SJCRH30 (cell line): ENCODE measurements at regions not wholly inside any gene's neighbourhood (a gene's known extent, or its start where the extent isn't known, plus 50 kb on each side); places are given as distances from the start of the nearest gene placed in this dataset.

Experiments used
- DNase-seq, 2 experiments: peaks; one replicate each; pipeline ENCODE4 v3.0.0-alpha.2; 2015 to 2020
- H3K27ac ChIP-seq: fragments of 250-450 bp; sonication (Bioruptor Pico); 2 replicates; pipeline ENCODE4 v1.5.1; 2020; ENCODE audit warnings: mild to moderate bottlenecking, moderate library complexity
- H3K27me3 ChIP-seq: fragments of 250-450 bp; sonication (Bioruptor Pico); 2 replicates; pipeline ENCODE4 v1.5.1; 2020; ENCODE audit warnings: mild to moderate bottlenecking, moderate library complexity
- H3K36me3 ChIP-seq: fragments of 250-450 bp; sonication (Bioruptor Pico); 2 replicates; pipeline ENCODE4 v1.5.1; 2020; ENCODE audit warnings: mild to moderate bottlenecking, moderate library complexity
- H3K4me1 ChIP-seq: fragments of 250-450 bp; sonication (Bioruptor Pico); 2 replicates; pipeline ENCODE4 v1.5.1; 2020; ENCODE audit warnings: mild to moderate bottlenecking, moderate library complexity
- H3K4me3 ChIP-seq: fragments of 250-450 bp; sonication (Bioruptor Pico); 2 replicates; pipeline ENCODE4 v1.5.1; 2020; ENCODE audit warnings: mild to moderate bottlenecking, moderate library complexity
- H3K9me3 ChIP-seq: fragments of 250-450 bp; sonication (Bioruptor Pico); replicated peaks from 2 replicates; pipeline ENCODE4 v1.5.1; 2020; ENCODE audit warnings: mild to moderate bottlenecking, moderate library complexity

DNA sequence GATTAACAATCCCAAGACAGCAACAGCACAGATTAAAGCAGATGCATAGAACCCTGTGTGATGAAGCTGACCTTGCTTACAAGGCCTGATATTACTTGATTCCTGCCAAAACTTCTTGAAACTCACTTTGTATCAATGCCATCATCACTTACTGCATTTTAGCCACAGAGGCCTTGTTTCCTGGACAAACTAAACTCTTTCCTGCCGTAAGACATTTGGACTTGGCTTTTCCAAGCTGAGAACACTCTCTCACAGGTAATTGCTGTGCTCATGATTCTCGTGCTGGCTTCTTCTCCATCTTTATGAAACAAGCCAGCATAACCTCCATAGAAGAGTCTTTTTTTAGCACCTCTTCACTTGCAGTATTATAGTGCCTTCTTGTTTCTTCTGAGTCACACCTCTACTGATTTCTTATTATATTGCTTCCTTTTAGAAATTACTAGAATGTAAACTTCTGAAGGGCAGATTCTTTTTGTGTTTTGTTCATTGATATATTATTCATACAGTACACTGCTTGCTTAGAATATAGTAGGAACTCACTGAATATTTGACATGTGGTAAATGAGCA, 456.5 kb upstream of the ZNF608 start:
- no peak for DNase-seq

DNA sequence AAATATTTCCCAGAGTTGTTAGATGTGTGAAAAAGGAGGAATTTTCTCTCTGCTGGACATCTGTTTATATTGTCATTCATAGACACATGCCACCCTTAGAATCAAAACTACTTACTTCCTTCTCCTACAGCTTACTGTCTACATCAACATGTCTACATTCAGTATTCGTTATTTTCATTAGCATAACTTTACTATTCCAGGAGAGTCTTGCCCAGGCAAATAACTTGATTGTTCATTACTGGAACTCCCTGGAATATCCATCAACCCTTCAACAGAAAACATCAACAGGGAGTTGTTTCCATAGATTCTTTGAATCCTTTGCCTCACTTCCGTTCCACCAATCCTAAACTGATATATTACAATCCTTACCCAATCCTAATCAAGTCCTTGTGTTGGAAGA, 457.5 kb upstream of the ZNF608 start:
- Histone ChIP-seq H3K27ac (no peak overlapping the region), H3K4me1 (peaks cover 7% of the 10 kb centered on the region), H3K4me3 (no peak overlapping the region), H3K36me3 (no peaks in the 10 kb centered on the region), H3K27me3 (no peaks in the 10 kb centered on the region), H3K9me3 (no peaks in the 10 kb centered on the region)
- DNase-seq = no peak

More for the DNA sequence above, 456.5 kb upstream of the ZNF608 start:
- Histone ChIP-seq H3K9me3 (no peaks in the 10 kb centered on the region), H3K4me1 (peaks cover 17% of the 10 kb centered on the region), H3K27me3 (no peaks in the 10 kb centered on the region), H3K36me3 (no peaks in the 10 kb centered on the region), H3K27ac (no peak overlapping the region), H3K4me3 (no peak overlapping the region)

DNA sequence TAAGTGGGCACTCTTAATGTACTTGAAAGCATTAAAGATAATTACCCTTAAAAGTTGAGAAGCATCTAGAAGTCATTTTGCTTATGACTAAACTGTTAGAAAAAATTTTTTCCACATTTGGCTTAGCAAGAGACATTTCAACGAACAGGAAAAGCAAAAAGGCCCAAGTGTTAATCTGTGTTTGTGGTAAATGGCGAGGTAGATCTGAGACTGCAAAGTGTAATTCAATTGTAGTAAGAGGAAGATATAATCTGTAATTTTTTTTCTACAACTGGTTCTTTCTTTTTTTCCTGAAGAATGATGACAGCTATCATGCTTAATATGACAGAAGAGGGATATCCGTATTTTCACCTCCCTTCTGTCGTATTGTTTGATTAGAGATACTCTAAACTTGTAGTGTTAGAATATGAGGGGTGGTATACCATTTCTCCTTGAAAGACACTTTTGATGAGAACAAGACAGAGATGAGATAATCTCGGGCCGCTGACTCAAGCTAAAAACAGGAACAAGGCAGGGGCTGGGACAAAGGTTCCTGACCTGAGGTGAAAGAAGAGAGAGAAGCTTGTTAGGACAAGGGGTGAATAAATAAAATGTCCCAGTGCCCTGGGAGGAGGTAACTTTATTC, 459.3 kb upstream of the ZNF608 start:
- Histone ChIP-seq H3K36me3 (no peaks in the 10 kb centered on the region), H3K4me3 (no peak overlapping the region), H3K27ac (no peak overlapping the region), H3K4me1 (peaks cover 13% of the 10 kb centered on the region), H3K9me3 (no peaks in the 10 kb centered on the region), H3K27me3 (no peaks in the 10 kb centered on the region)
- DNase-seq = no peak

DNA sequence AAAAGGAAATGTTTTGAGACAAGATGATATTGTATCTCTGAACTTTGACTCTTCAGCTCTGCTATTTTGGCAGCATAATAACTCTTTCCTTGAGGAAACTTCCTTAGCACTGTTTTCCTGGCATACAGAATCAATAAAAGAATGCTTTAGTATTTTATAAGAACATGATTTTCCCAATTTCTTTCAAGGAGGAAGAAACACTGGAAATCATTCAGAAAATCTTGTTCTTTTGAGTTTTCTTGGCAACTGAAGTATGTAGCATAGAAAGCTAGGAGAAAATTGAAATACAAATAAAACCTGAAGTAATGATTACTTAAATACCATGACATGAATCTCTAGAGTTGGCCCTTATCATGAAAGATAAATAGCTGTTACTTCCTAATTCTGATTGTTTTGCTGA, 461.4 kb upstream of the ZNF608 start:
- no peaks in the 10 kb centered on the region for H3K27me3 ChIP-seq
- no peak for DNase-seq
- H3K4me3 ChIP-seq = no peak overlapping the region
- H3K4me1 ChIP-seq = peaks cover 16% of the 10 kb centered on the region
- no peak overlapping the region for H3K27ac ChIP-seq
- H3K9me3 ChIP-seq = no peaks in the 10 kb centered on the region
- H3K36me3 ChIP-seq = no peaks in the 10 kb centered on the region

DNA sequence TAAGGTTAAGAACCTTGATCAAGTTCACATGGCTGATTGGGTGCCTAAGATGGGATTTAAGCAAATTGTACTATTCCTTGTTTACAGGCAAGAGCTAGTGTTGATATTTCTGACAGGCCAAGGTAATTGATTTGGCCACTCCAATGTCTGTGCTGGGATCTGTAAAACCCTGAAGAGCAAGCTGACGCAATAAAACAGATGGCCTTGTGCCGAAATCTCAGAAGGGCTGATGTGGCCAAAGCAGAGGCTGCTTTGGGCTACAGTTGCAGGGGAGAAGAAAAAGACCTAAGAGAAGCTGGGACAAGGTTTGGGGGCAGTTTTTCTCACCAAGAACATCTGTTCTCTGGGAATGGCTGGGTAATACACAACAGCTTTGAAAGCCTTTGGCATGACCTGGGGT, 463.2 kb upstream of the ZNF608 start:
- no peaks in the 10 kb centered on the region for H3K36me3 ChIP-seq
- no peaks in the 10 kb centered on the region for H3K9me3 ChIP-seq
- H3K27ac ChIP-seq = peak overlapping the region; percentile 44; the same call in 1 of the 2 replicates
- peak; percentile 26 to 73 for DNase-seq
- H3K27me3 ChIP-seq = no peaks in the 10 kb centered on the region
- H3K4me3 ChIP-seq = no peak overlapping the region
- H3K4me1 ChIP-seq = peaks cover 16% of the 10 kb centered on the region

DNA sequence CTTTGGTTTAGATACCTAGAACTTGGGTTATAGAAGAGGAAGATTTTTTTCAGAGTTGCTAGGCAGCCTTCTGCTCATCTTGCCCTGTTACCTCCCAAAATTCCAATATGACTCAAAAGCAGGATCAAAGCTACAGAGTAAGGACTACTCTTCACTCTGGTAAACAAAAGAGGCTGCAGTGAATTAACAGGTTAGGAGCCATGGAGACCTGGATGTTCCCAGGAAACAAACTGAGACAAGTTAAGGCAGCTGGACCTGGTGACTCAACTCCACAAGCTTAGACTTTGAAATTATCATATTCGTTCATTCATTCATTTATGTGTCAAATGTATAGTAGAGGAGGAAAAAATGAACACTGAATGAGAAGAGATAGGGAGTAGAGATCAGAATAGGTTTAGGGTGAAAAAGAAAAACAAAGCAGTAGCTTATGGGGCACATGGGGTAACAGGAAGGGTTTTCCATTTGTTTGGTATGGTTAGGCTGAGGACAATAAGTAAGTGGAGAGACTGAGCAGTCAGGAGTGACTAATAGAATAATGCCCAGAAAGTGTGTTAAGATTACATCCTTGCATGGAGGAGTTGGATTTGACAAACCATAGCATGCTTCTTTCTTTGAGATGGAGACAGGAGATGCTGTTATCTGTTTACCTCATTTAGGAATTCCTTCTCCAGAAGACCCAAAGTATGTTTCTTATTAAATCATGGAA, 464.0 kb upstream of the ZNF608 start:
- peak in 1 of 2 experiments; percentile 43 for DNase-seq

DNA sequence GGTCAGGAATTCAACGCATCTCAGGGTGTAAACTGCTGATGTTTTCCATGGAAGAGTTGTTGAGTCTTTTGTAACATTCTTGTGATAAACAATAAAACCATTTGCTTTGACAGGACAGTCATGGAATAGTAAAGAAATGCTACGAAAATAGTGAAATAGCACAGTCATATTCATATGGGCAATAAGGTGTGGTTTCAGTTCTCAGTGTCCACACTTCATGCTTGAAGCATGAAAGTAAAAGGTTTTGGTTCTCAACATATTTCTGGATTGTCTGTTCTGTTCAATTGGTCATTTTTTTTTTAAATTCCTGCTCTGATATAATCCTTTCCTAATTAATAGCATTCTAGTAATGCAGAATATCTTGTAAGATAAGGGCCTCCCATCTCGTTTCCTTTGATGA, 467.6 kb upstream of the ZNF608 start:
- no peak for DNase-seq
- no peak overlapping the region for H3K27ac ChIP-seq

More for the DNA sequence above, 464.0 kb upstream of the ZNF608 start:
- Histone ChIP-seq H3K27ac (peak overlapping the region; percentile 44), H3K27me3 (no peaks in the 10 kb centered on the region), H3K9me3 (no peaks in the 10 kb centered on the region), H3K36me3 (no peaks in the 10 kb centered on the region), H3K4me3 (no peak overlapping the region), H3K4me1 (peaks cover 16% of the 10 kb centered on the region)

DNA sequence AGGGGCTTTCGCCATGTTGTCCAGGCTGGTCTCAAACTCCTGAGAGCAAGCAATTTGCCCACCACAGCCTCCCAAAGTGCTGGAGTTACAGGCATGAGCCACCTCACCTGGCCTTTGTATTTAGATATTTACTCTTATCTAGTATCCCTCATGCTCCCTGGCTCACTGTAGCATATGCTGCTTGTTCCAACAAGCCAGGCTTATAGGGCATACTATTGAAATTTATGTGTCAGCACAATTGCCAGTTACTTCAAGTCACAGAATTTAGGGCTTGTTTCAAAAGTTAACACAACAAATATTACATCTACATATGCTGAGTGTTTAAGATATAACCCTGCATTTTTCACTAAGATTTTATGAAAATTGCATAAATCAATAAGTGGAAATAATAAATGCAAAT, 469.2 kb upstream of the ZNF608 start:
- peaks cover 4% of the 10 kb centered on the region for H3K4me1 ChIP-seq
- H3K4me3 ChIP-seq = no peak overlapping the region
- no peaks in the 10 kb centered on the region for H3K9me3 ChIP-seq
- no peaks in the 10 kb centered on the region for H3K36me3 ChIP-seq
- H3K27me3 ChIP-seq = no peaks in the 10 kb centered on the region
- no peak for DNase-seq
- H3K27ac ChIP-seq = no peak overlapping the region

More for the DNA sequence above, 467.6 kb upstream of the ZNF608 start:
- Histone ChIP-seq H3K9me3 (no peaks in the 10 kb centered on the region), H3K27me3 (no peaks in the 10 kb centered on the region), H3K4me3 (no peak overlapping the region), H3K4me1 (peaks cover 16% of the 10 kb centered on the region), H3K36me3 (no peaks in the 10 kb centered on the region)

DNA sequence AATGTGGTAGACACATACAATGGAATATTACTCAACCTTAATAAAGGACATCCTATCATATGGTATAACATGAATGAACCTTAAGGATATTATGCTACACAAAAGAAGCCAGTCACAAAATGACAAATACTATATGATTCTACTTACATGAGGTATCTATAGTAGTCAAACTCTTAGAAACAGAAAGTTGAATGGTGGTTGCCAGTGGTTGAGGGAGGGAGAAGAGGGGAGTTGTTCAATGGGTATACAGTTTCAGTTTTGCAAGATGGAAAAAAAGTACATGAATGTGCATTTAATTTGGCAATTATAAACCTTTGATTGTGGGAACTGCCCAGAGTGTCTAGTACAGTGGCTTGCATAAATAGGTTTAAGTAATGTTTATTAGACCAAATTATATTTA, 473.3 kb upstream of the ZNF608 start:
- H3K27me3 ChIP-seq = no peaks in the 10 kb centered on the region
- no peaks in the 10 kb centered on the region for H3K4me1 ChIP-seq
- H3K36me3 ChIP-seq = no peaks in the 10 kb centered on the region
- no peak overlapping the region for H3K27ac ChIP-seq
- no peaks in the 10 kb centered on the region for H3K9me3 ChIP-seq
- DNase-seq = no peak
- no peak overlapping the region for H3K4me3 ChIP-seq

DNA sequence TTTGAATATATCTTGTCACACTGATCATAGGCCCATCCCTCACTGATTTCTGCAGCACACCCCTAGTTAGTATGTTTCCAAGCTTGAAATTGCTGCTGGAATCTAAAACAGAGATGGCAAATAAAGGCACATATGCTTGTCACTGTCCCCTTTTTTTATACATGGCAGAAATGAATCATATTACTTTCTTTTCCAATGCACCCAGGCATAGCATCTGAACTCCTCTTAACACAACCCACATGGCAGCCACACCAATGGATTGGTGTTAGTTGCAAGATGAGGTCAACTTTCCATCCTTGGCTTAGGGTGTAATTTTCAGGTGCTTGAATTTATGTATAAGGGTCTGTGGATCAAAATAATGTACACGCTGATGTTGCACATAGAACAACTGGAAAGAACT, 473.8 kb upstream of the ZNF608 start:
- Histone ChIP-seq H3K4me1 (no peaks in the 10 kb centered on the region), H3K27ac (no peak overlapping the region), H3K36me3 (no peaks in the 10 kb centered on the region), H3K9me3 (no peaks in the 10 kb centered on the region; the same call in 1 of the 2 replicates), H3K27me3 (no peaks in the 10 kb centered on the region), H3K4me3 (no peak overlapping the region)
- DNase-seq = no peak

DNA sequence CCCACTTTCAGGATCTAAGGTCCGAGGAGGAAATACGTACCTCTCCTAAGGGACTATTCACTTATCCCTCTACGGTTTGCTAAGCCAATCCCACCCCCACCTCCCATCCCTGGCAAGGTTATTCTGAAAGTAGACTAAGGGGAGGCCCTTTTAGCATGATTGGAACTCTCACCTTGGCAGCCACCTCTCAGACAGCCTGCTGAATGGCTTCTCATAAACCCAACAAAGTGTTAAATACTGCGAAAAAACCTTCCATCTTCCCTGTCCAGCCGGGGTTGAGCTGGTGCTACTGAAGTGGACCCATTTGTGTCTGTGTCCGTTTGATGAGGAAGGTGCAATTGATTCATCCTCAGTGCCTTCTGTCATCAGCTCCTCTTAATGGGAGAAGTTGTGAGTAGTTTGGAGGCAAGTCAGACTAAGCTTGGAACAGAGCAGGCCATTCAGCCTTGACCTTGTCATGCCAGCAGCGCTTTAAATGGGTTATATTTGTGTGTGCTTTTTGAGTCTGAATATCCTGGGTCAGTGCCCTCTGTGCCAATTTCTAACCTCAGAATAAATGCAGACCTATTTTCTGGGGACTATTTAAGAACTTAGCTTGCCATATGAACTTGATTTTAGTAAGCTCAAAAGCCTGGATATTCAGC, 476.3 kb upstream of the ZNF608 start:
- no peaks in the 10 kb centered on the region; the same call in 1 of the 2 replicates for H3K4me1 ChIP-seq
- H3K27ac ChIP-seq = no peak overlapping the region
- H3K4me3 ChIP-seq = no peak overlapping the region
- no peaks in the 10 kb centered on the region for H3K27me3 ChIP-seq
- no peaks in the 10 kb centered on the region; the same call in 1 of the 2 replicates for H3K9me3 ChIP-seq
- H3K36me3 ChIP-seq = no peaks in the 10 kb centered on the region
- DNase-seq = no peak

DNA sequence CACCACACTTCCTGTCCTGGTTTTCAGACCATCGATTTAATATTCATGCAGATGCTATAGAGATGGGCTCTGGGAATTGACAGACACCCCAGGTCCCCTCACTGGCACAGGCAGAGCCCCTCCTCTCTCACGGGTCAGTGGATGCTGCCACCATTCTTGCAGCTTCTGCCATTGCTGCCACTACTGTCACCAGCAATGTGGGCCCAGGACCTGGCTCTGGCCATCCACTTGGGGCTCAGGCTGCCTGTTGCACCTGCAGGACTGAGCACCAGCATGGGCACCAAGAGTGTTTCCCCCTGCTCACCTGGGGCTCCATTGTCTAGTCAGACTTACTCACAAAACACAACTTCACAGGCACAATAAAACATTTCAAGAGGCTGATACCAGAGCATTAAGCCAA, 479.0 kb upstream of the ZNF608 start:
- H3K4me3 ChIP-seq = no peak overlapping the region
- no peaks in the 10 kb centered on the region for H3K27me3 ChIP-seq
- no peaks in the 10 kb centered on the region; the same call in 1 of the 2 replicates for H3K9me3 ChIP-seq
- no peaks in the 10 kb centered on the region; the same call in 1 of the 2 replicates for H3K4me1 ChIP-seq
- H3K36me3 ChIP-seq = no peaks in the 10 kb centered on the region
- no peak overlapping the region for H3K27ac ChIP-seq
- DNase-seq = no peak

DNA sequence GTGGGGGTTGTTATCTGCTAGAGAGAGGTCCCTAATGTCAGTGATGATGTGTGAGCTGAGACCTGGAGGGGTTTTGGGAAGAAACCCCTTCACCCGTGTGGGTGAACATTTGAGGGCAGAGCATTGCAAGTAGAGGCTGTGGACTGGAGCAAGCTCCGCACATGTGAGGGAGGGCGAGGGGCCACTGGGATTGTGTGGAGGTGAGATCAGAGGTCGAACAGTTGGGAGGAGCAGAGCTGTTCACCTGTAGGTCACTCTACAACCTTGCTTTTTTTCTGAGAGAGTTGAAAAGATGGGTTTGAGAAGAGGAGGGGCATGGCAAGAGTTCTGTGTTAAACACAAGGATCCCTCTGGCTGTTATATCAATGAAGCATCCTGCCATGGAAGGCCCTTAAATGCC, 480.4 kb upstream of the ZNF608 start:
- Histone ChIP-seq H3K4me1 (no peaks in the 10 kb centered on the region; the same call in 1 of the 2 replicates), H3K9me3 (no peaks in the 10 kb centered on the region; the same call in 1 of the 2 replicates), H3K4me3 (no peak overlapping the region), H3K36me3 (no peaks in the 10 kb centered on the region), H3K27me3 (no peaks in the 10 kb centered on the region), H3K27ac (no peak overlapping the region)
- DNase-seq = no peak

DNA sequence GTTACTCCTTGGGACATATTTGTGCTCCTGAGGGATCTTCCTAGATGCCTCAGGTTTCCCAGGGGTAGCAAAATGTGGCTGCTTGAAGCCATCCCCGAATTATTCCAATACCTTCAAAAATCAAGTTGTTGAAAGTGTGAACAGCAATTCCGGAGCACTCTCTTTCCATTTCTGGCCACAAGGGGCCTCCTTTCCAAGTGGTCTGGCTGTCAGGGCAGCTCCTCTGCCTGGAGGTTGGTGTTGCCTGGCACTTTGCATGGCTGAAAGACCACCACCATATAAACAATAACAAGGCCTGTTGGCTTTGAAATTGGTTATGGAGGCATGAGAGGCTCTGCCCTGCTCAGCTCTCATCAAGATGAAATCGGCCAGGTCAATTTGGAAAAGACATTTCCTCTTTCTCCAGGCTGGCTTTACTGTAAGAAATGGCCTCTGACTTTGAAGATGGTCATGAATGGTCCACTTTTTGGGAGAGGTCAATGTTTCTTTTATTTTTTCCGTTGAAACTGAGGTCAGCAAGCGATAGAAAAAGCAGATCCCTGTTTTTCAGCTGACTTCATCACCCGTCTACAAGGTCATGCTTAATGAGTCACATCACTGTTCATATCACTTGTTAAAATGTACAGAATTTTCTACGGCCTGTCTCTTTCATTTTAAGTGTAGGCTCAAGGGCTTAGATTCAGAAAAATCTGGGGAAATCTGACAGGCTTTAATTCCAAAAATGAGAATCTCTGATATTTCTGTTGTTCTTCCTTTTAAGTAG, 481.1 kb upstream of the ZNF608 start:
- peaks cover 3% of the 10 kb centered on the region for H3K9me3 ChIP-seq
- peak; percentile 11 to 39 for DNase-seq
- no peaks in the 10 kb centered on the region for H3K27me3 ChIP-seq
- no peak overlapping the region for H3K27ac ChIP-seq
- H3K4me3 ChIP-seq = no peak overlapping the region
- no peaks in the 10 kb centered on the region for H3K36me3 ChIP-seq
- H3K4me1 ChIP-seq = no peaks in the 10 kb centered on the region; the same call in 1 of the 2 replicates
